ENCODE measurements at regions not wholly inside any gene's neighbourhood (a gene's known extent, or its start where the extent isn't known, plus 50 kb on each side); places are given as distances from the start of the nearest gene placed in this dataset.

DNA sequence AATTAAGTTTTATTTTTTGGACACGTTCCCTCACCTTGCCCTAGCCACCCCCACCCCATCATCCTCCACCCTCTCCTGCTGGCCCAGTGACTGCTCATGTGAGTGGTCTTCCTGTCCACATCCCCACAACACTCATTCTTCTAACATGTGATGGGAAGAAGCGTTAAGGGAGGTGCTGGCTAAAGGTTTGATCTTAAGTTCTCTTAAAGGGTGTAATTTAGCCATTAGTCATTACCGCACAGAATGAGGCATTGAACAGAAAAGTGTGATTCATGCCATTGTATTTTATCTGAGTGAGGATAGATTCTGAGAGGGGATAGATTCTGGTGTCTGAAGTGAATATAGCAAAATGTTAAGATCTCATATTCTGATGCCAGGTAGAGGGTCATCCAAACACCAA is 272.9 kb upstream of the TPM1 start:
- intact Hi-C loops (cut with micrococcal nuclease) = no loop called here
- H3K27me3 Mint-ChIP-seq (ENCODE audit: low read depth) = no peaks in the 10 kb centered on the region
- H3K9me3 Mint-ChIP-seq = no peaks in the 10 kb centered on the region
- H3K4me3 Mint-ChIP-seq = no peak overlapping the region
- CTCF ChIA-PET = interaction anchor here (1.4 kb wide), 1 partner anchor 325 kb away, joined by 4 read pairs; no protein-coding TSS in a partner anchor
- no peaks in the 10 kb centered on the region for H3K4me1 Mint-ChIP-seq (ENCODE audit: low read depth)
- no peaks in the 10 kb centered on the region for H3K36me3 Mint-ChIP-seq (ENCODE audit: low read depth)
- DNase-seq = no peak
- H3K27ac Mint-ChIP-seq = no peak overlapping the region

DNA sequence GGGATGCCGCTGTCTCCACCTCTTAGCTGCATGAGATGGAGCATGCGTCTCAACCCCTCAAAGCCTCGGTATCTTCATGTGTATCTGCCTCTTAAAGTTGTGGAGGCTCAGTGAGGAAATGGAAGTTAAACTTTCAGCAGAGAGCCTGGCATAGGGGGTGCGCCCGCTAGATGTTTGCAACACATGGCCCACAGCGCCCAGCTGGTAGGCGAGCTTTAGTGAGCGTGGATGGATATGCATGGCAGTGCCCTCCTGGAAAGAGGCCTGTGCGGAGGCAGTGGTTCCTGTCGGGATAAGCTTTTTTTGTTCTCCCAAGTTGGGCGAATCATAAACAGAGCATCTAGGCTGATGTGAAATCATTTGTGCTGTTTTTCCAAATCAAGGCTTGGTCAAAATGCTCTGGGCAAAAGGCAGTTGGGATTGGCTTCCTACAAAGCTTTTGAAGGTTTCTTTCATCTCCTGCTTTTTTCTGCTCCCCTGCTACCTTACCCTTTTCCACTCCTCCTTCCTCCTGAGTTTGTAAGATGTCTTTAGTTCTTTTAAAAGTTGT is 272.4 kb upstream of the TPM1 start:
- H3K36me3 Mint-ChIP-seq (ENCODE audit: low read depth) = no peaks in the 10 kb centered on the region
- H3K27me3 Mint-ChIP-seq (ENCODE audit: low read depth) = no peaks in the 10 kb centered on the region
- no peaks in the 10 kb centered on the region for H3K4me1 Mint-ChIP-seq (ENCODE audit: low read depth)
- no peaks in the 10 kb centered on the region for H3K9me3 Mint-ChIP-seq
- CTCF ChIA-PET = interaction anchor here (1.4 kb wide), 1 partner anchor 324 kb away, joined by 4 read pairs; no protein-coding TSS in a partner anchor
- no peak for DNase-seq
- H3K4me3 Mint-ChIP-seq = no peak overlapping the region
- intact Hi-C loops (cut with micrococcal nuclease) = no loop called here
- H3K27ac Mint-ChIP-seq = no peak overlapping the region

DNA sequence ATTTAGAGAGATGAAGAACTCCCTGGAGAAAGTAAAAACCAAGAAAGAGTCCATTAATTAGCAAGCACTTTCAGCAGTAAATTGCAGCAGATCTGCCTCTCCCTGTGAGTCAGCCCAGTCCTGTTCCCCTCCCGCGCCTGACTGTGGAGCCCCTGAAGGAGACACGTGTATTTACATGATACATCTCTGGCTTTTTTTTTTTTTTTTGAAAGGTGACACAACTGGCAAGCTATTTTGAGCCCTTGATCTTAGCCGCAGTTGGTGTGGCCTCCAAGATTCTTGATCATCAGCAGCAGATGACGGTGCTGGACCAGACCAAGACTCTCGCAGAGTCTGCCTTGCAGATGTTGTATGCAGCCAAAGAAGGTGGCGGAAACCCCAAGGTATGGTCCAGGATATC is 271.8 kb upstream of the TPM1 start:
- H3K4me1 Mint-ChIP-seq (ENCODE audit: low read depth) = no peaks in the 10 kb centered on the region
- CTCF ChIA-PET = interaction anchor here (0.6 kb wide), 1 partner anchor 335 kb away, joined by 3 read pairs; no protein-coding TSS in a partner anchor
- H3K36me3 Mint-ChIP-seq (ENCODE audit: low read depth) = no peaks in the 10 kb centered on the region
- H3K27ac Mint-ChIP-seq = no peak overlapping the region
- intact Hi-C loops (cut with micrococcal nuclease) = no loop called here
- H3K4me3 Mint-ChIP-seq = no peak overlapping the region
- no peak for DNase-seq
- H3K9me3 Mint-ChIP-seq = no peaks in the 10 kb centered on the region
- H3K27me3 Mint-ChIP-seq (ENCODE audit: low read depth) = no peaks in the 10 kb centered on the region

DNA sequence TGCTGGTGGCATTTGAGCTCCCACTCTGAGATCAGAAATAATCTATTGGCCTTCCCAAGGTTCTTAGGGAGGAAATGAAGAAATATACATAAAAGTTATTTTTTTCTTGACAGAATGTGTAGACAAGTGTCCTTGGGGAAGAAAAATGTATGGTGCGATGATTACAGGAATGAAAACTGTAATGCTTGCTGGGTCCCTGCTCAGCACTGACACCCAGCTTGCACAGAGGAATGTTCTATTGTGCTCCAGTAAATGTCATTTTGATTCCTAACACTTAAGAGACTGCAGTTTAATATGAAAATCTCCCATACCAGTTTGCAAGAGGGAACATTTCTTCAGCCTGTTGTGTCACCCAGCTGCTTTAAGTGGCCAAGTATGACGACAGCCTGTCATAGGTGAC is 271.3 kb upstream of the TPM1 start:
- intact Hi-C loops (cut with micrococcal nuclease) = no loop called here
- DNase-seq = no peak
- H3K9me3 Mint-ChIP-seq = no peaks in the 10 kb centered on the region
- no peak overlapping the region for H3K4me3 Mint-ChIP-seq
- no peaks in the 10 kb centered on the region for H3K36me3 Mint-ChIP-seq (ENCODE audit: low read depth)
- H3K27me3 Mint-ChIP-seq (ENCODE audit: low read depth) = no peaks in the 10 kb centered on the region
- H3K4me1 Mint-ChIP-seq (ENCODE audit: low read depth) = no peaks in the 10 kb centered on the region
- no peak overlapping the region for H3K27ac Mint-ChIP-seq
- CTCF ChIA-PET = interaction anchor here (0.6 kb wide), 1 partner anchor 335 kb away, joined by 3 read pairs; no protein-coding TSS in a partner anchor

DNA sequence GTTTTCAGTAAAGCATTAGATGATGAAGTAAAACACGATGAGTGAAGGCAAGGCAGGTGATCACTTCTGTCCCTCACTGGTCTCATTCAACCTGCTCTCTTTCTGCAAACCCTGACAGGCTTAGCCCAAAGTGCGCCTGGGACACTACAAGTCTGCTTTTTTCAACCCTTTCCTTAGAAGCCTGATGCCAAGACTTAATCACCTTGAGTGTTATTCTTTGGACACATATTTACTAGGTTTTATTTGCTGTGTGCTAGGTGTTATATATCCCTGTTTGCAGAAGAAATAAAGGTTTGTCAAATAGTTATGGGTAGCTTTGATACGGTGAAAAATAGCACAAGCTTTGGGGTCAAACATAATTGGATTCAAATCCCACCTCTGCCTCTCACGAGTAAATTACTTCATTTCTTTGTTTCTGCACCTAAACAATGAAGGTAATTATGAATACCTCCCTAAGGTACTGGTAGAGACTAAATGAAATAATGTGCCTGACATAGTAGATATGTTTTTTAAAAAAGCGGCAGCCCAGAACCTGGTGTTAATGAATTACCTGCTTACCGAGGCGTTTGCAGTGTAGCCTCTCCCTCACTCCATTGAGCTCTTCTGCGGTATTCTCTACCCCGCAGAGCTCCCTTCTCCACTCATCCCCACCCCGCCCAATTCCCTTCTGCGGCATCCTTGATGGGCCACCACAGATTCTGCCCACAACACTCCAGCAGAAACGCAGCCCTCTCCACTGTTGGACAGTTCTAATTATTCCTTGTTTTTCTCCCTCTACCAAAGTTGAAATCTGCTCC is 269.0 kb upstream of the TPM1 start:
- H3K4me3 Mint-ChIP-seq = no peak overlapping the region
- H3K27ac Mint-ChIP-seq = no peak overlapping the region
- no peak for DNase-seq
- H3K9me3 Mint-ChIP-seq = no peaks in the 10 kb centered on the region
- intact Hi-C loops (cut with micrococcal nuclease) = no loop called here
- H3K4me1 Mint-ChIP-seq (ENCODE audit: low read depth) = no peaks in the 10 kb centered on the region
- CTCF ChIA-PET = interaction anchor here (0.6 kb wide), 1 partner anchor 164 kb away, joined by 3 read pairs; no protein-coding TSS in a partner anchor
- no peaks in the 10 kb centered on the region for H3K27me3 Mint-ChIP-seq (ENCODE audit: low read depth)
- no peaks in the 10 kb centered on the region for H3K36me3 Mint-ChIP-seq (ENCODE audit: low read depth)

DNA sequence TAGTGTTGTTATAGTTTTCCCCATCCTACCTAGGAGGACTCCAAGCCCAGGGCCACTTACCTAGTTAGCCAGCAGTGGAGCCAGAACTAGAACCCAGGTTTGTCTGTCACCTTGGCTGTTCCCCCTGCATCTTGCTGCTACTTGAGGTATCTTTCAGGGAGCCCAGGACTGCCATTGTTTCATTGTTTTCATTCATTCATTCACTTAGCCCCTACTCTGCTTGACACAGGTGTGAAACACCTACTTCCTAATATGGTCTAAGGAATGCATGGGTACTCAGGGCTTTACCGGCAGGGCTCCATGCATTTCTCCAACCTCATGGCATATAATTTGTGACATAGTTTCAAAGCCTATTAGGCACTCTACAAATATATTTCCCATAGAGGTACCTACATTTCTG is 266.6 kb upstream of the TPM1 start:
- no peak for DNase-seq
- no peaks in the 10 kb centered on the region for H3K27me3 Mint-ChIP-seq (ENCODE audit: low read depth)
- H3K4me1 Mint-ChIP-seq (ENCODE audit: low read depth) = no peaks in the 10 kb centered on the region
- H3K4me3 Mint-ChIP-seq = no peak overlapping the region
- H3K27ac Mint-ChIP-seq = no peak overlapping the region
- CTCF ChIA-PET = no interaction called here
- H3K36me3 Mint-ChIP-seq (ENCODE audit: low read depth) = no peaks in the 10 kb centered on the region
- intact Hi-C loops (cut with micrococcal nuclease) = no loop called here
- no peaks in the 10 kb centered on the region for H3K9me3 Mint-ChIP-seq

DNA sequence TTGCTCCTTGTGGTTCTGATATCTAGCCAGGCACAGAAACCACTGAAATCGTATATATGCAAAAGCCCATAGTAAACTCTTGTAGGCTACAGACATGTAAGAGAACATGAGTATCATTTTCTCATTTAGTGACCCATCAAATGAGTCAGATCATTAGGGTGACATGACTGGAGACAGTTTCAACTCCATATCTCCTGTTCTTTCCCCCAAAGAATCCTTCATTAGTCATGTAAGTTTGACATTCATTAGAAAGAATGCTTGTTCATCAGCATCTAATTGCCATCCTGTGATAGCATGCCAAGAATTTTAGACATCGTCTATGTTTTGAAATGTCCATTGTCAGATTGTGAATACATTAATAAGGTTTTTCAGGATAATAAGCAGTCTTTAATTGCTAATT is 264.9 kb upstream of the TPM1 start:
- H3K4me1 Mint-ChIP-seq (ENCODE audit: low read depth) = no peaks in the 10 kb centered on the region
- H3K9me3 Mint-ChIP-seq = no peaks in the 10 kb centered on the region
- intact Hi-C loops (cut with micrococcal nuclease) = no loop called here

DNA sequence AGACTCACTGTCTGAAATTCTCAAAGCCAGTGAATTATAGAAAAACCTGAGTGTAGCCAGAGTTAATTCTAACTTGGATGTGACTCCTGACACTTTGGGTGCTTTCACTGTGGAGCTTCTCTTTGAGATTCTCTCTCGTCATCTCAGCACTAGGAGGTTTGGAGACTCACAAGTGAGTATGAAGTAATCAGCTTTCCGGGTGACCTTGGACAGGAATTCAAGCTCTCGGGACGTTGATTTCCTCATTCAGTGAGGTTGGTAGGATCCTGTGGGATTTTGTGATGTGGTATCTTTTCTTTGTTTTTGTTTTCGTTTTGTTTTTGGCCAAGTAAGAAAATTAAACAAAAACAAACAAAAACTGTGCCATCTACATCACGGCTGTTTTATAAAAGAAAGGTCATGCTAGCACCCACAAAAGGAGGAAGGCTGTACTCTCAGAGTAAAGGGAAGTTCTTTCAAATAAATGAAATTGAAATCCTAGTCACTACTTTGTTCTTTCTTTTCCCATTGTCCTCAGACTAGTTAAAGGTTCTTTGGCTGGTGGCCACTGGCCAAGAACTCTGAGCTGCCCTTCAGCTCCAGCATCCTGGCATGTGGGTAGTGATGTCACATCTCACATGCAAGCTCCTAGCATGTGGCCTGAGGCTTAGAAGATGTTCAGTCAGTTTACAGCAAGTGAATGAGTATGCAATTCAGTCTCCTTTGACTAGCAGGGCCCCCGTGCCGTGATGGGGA is 263.3 kb upstream of the TPM1 start:
- Mint-ChIP-seq H3K9me3 (no peaks in the 10 kb centered on the region), H3K4me1 (ENCODE audit: low read depth) (no peaks in the 10 kb centered on the region), H3K4me3 (no peak overlapping the region), H3K27me3 (ENCODE audit: low read depth) (no peaks in the 10 kb centered on the region), H3K36me3 (ENCODE audit: low read depth) (no peaks in the 10 kb centered on the region), H3K27ac (no peak overlapping the region)
- DNase-seq = no peak
- intact Hi-C loops (cut with micrococcal nuclease) = no loop called here
- CTCF ChIA-PET = interaction anchor here (0.8 kb wide), 1 partner anchor 37 kb away, joined by 3 read pairs; no protein-coding TSS in a partner anchor

More for the DNA sequence above, 264.9 kb upstream of the TPM1 start:
- CTCF ChIA-PET = no interaction called here
- Mint-ChIP-seq H3K36me3 (ENCODE audit: low read depth) (no peaks in the 10 kb centered on the region), H3K4me3 (no peak overlapping the region), H3K27me3 (ENCODE audit: low read depth) (no peaks in the 10 kb centered on the region), H3K27ac (no peak overlapping the region)
- DNase-seq = no peak

DNA sequence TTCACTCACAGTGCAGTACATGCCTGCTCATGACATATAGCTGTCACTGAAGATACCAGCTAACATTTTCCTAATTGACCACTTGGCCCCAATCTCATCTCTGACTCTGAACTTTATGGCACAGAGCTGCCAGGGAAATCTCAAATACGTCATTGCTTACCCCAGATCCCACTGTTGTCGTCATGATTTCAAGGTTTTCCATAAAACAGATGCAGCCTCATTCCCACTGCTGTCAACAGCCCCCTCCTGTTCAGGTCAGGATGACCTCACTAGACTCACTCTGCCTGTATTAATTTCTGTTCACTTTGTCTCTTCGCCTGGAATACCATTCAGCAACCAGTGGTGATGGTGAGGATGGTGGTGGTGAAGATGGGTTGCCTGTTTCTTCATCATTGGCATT is 262.6 kb upstream of the TPM1 start:
- H3K36me3 Mint-ChIP-seq (ENCODE audit: low read depth) = no peaks in the 10 kb centered on the region
- CTCF ChIA-PET = interaction anchor here (0.8 kb wide), 1 partner anchor 38 kb away, joined by 3 read pairs; no protein-coding TSS in a partner anchor
- H3K4me1 Mint-ChIP-seq (ENCODE audit: low read depth) = no peaks in the 10 kb centered on the region
- DNase-seq = no peak
- H3K4me3 Mint-ChIP-seq = no peak overlapping the region
- H3K9me3 Mint-ChIP-seq = no peaks in the 10 kb centered on the region
- no peak overlapping the region for H3K27ac Mint-ChIP-seq
- H3K27me3 Mint-ChIP-seq (ENCODE audit: low read depth) = no peaks in the 10 kb centered on the region
- intact Hi-C loops (cut with micrococcal nuclease) = no loop called here

DNA sequence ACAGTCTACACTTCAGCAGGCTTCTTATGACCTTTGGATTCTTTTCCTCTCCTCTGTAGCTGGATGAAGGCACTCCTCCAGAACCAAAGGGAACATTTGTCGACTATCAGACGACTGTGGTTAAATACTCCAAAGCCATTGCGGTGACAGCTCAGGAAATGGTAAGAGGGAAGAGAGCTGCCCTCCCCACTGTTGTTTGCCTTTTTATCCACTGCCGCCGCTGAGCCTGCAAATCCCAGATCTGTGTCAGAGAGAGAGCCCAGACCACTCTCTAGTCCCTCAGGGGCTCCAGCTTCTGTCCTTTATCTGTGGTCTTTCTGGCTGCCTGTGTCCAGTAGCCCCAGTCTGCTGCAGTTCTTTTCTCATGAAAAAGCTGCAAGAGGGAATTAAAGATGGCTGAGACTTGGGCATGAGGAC is 261.5 kb upstream of the TPM1 start:
- H3K9me3 Mint-ChIP-seq = no peaks in the 10 kb centered on the region
- H3K27me3 Mint-ChIP-seq (ENCODE audit: low read depth) = no peaks in the 10 kb centered on the region
- H3K4me1 Mint-ChIP-seq (ENCODE audit: low read depth) = no peaks in the 10 kb centered on the region
- DNase-seq = no peak
- H3K27ac Mint-ChIP-seq = no peak overlapping the region
- H3K36me3 Mint-ChIP-seq (ENCODE audit: low read depth) = no peaks in the 10 kb centered on the region
- H3K4me3 Mint-ChIP-seq = no peak overlapping the region
- intact Hi-C loops (cut with micrococcal nuclease) = no loop called here
- CTCF ChIA-PET = interaction anchor here (0.6 kb wide), 1 partner anchor 1857 kb away, joined by 3 read pairs; no protein-coding TSS in a partner anchor

DNA sequence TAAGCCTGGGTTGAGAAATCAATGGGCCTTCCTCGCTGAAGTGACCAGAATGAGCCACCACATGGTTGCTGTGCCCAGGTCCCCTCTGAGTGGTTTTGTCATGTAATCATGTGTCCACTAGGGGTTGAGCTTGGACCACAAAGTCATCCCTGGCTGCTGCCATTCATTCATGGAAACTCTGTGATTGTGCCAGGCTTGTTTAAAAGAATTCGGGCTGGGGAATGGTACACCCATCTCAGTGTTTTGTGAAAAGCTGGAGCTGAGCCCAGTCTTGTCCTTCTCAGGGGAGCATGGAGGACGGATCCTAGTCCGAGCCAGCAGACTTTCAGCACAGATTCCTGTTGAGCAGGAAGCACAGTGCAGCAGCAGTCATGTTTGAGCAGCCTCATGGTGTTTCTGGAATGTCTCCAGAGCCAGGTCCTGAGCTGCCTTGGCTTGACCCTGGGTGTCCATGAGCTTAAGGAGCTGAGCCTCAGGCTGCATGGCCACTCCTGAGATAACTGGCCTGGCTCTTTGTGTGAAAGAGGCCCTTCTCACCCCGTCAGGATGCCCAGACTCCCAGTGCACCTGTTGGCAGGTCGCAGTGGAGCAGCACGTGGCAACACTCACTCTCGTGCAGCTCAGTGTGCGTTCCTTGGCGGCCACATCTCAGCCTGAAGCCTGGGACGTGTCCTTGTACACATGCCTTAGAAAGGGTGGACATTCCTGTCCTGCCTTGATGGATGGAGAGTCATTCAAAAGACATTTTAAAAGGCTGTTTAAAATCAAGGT is 260.3 kb upstream of the TPM1 start:
- DNase-seq = peak; percentile 25
- H3K9me3 Mint-ChIP-seq = no peaks in the 10 kb centered on the region
- no peaks in the 10 kb centered on the region for H3K27me3 Mint-ChIP-seq (ENCODE audit: low read depth)
- H3K27ac Mint-ChIP-seq = no peak overlapping the region
- H3K36me3 Mint-ChIP-seq (ENCODE audit: low read depth) = no peaks in the 10 kb centered on the region
- CTCF ChIA-PET = no interaction called here
- H3K4me1 Mint-ChIP-seq (ENCODE audit: low read depth) = no peaks in the 10 kb centered on the region
- H3K4me3 Mint-ChIP-seq = no peak overlapping the region
- intact Hi-C loops (cut with micrococcal nuclease) = loop anchor here (1.0 to 2.0 kb wide), 2 partner anchors 267 to 311 kb away; no protein-coding TSS in a partner anchor

DNA sequence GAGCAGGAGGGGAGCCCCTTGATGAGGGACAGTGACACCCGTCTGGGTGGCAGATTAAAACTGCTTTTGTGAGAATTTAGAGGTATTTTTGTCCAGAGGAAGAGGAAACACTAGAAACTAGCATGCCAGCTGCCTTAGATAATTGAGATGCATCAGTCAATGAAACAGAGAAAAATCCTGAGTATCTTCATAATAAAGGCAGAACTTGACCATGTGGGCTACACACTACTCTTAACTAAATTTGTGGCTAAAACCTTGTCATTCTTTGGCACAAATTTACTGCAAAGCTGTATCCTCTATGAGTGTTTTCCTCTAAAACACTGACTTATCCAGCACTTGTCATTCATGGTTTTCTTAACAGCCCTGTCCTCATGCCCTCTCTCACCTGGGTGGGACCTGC is 259.7 kb upstream of the TPM1 start:
- Mint-ChIP-seq H3K27ac (no peak overlapping the region), H3K4me3 (no peak overlapping the region), H3K9me3 (no peaks in the 10 kb centered on the region), H3K27me3 (ENCODE audit: low read depth) (no peaks in the 10 kb centered on the region), H3K4me1 (ENCODE audit: low read depth) (no peaks in the 10 kb centered on the region), H3K36me3 (ENCODE audit: low read depth) (no peaks in the 10 kb centered on the region)
- CTCF ChIA-PET = interaction anchor here (1.1 kb wide), 1 partner anchor 41 kb away, joined by 3 read pairs; no protein-coding TSS in a partner anchor
- intact Hi-C loops (cut with micrococcal nuclease) = loop anchor here (1.0 to 2.0 kb wide), 2 partner anchors 266 to 310 kb away; no protein-coding TSS in a partner anchor
- no peak for DNase-seq

Measured in activated naive CD4-positive, alpha-beta T cell treated with anti-CD3 and anti-CD28 coated beads for 36 hours (primary cell).